C4-2B (cell line): ENCODE measurements at regions not wholly inside any gene's neighbourhood (a gene's known extent, or its start where the extent isn't known, plus 50 kb on each side); places are given as distances from the start of the nearest gene placed in this dataset.

Experiments
- ZFX ChIP-seq: fragments of 450-650 bp; IDR thresholded peaks from 2 replicates; pipeline ENCODE4 v1.6.1; 2017
- TF ChIP-seq, protein P1 (sequence below): fragments of 450-650 bp; conservative IDR thresholded peaks from 2 replicates; pipeline ENCODE4 v1.5.1; 2017; ENCODE audit warnings: mild to moderate bottlenecking

- TF ChIP-seq, protein P1, sequence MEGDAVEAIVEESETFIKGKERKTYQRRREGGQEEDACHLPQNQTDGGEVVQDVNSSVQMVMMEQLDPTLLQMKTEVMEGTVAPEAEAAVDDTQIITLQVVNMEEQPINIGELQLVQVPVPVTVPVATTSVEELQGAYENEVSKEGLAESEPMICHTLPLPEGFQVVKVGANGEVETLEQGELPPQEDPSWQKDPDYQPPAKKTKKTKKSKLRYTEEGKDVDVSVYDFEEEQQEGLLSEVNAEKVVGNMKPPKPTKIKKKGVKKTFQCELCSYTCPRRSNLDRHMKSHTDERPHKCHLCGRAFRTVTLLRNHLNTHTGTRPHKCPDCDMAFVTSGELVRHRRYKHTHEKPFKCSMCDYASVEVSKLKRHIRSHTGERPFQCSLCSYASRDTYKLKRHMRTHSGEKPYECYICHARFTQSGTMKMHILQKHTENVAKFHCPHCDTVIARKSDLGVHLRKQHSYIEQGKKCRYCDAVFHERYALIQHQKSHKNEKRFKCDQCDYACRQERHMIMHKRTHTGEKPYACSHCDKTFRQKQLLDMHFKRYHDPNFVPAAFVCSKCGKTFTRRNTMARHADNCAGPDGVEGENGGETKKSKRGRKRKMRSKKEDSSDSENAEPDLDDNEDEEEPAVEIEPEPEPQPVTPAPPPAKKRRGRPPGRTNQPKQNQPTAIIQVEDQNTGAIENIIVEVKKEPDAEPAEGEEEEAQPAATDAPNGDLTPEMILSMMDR = no peak
- TF ChIP-seq ZFX = no peak
Observed at GRCh38 chr11:80173371-80174136, 732.7 kb upstream of the TENM4 start.
